Neural progenitor cell (in vitro differentiated cells): ENCODE measurements at regions not wholly inside any gene's neighbourhood (a gene's known extent, or its start where the extent isn't known, plus 50 kb on each side); places are given as distances from the start of the nearest gene placed in this dataset.

ENCODE experiments used
- DNase-seq: peaks from one replicate; pipeline ENCODE4 v3.0.0-alpha.2; 2016; ENCODE audit warnings: low spot score
- H2AFZ ChIP-seq: fragments of 200-600 bp; sonication (generic); replicated peaks from 2 replicates; pipeline ENCODE4 v1.6.1; 2016; ENCODE audit warnings: antibody characterized with exemption
- H3F3A ChIP-seq: fragments of 200-600 bp; sonication (generic); 2 replicates; pipeline ENCODE4 v1.6.1; 2016; ENCODE audit warnings: antibody characterized with exemption, low read depth
- H3K27ac ChIP-seq: fragments of 200-600 bp; sonication (generic); 2 replicates; pipeline ENCODE4 v1.5.1; 2016; ENCODE audit warnings: mild to moderate bottlenecking
- H3K27me3 ChIP-seq: fragments of 200-600 bp; sonication (generic); 2 replicates; pipeline ENCODE4 v1.6.1; 2016; ENCODE audit warnings: mild to moderate bottlenecking, moderate library complexity
- H3K36me3 ChIP-seq: fragments of 200-600 bp; sonication (generic); 2 replicates; pipeline ENCODE4 v1.5.1; 2016
- H3K4me1 ChIP-seq: fragments of 200-600 bp; sonication (generic); 2 replicates; pipeline ENCODE4 v1.6.1; 2016; ENCODE audit warnings: mixed run types
- H3K4me2 ChIP-seq: fragments of 200-600 bp; sonication (generic); 2 replicates; pipeline ENCODE4 v1.6.1; 2016
- H3K4me3 ChIP-seq: fragments of 200-600 bp; sonication (generic); 2 replicates; pipeline ENCODE4 v1.5.1; 2016
- H3K79me2 ChIP-seq: fragments of 200-600 bp; sonication (generic); 2 replicates; pipeline ENCODE4 v1.6.1; 2016; ENCODE audit warnings: low read depth
- H3K9ac ChIP-seq: fragments of 200-600 bp; sonication (generic); 2 replicates; pipeline ENCODE4 v1.6.1; 2016
- H3K9me3 ChIP-seq: fragments of 200-600 bp; sonication (generic); 2 replicates; pipeline ENCODE4 v1.5.1; 2016; ENCODE audit warnings: low read depth
- H4K20me1 ChIP-seq: fragments of 200-600 bp; sonication (generic); 2 replicates; pipeline ENCODE4 v1.6.1; 2016; ENCODE audit warnings: low read depth
- H3K27ac Mint-ChIP-seq: 3 replicates; pipeline ENCODE4 v1.8.0; 2021; ENCODE audit warnings: mixed read lengths
- H3K27me3 Mint-ChIP-seq: 2 replicates; pipeline ENCODE4 v1.8.0; 2022; ENCODE audit warnings: low read depth, mild to moderate bottlenecking, inconsistent platforms, moderate library complexity, mixed read lengths; ENCODE audit not compliant: insufficient read depth
- H3K36me3 Mint-ChIP-seq: 3 replicates; pipeline ENCODE4 v1.8.0; 2021; ENCODE audit warnings: mixed read lengths
- H3K4me1 Mint-ChIP-seq: 3 replicates; pipeline ENCODE4 v1.8.0; 2021; ENCODE audit warnings: mixed read lengths
- H3K4me3 Mint-ChIP-seq: 3 replicates; pipeline ENCODE4 v1.8.0; 2021; ENCODE audit warnings: mild to moderate bottlenecking, moderate library complexity, mixed read lengths
- H3K9me3 Mint-ChIP-seq: 3 replicates; pipeline ENCODE4 v1.8.0; 2020; ENCODE audit warnings: mixed read lengths
- CTCF ChIP-seq: fragments of 200-600 bp; sonication (generic); IDR thresholded peaks from 2 replicates; pipeline ENCODE4 v1.5.1; 2017; ENCODE audit warnings: antibody characterized with exemption, mild to moderate bottlenecking
- EZH2 ChIP-seq: fragments of 200-600 bp; sonication (generic); IDR thresholded peaks from 2 replicates; pipeline ENCODE4 v1.6.1; 2017; ENCODE audit warnings: antibody characterized with exemption, mild to moderate bottlenecking, moderate library complexity
- EZH2phosphoT487 ChIP-seq: fragments of 200-600 bp; sonication (generic); IDR thresholded peaks from 2 replicates; pipeline ENCODE4 v1.6.1; 2017; ENCODE audit warnings: antibody characterized with exemption

- TF ChIP-seq CTCF, result no peak
- TF ChIP-seq EZH2, result no peak
- TF ChIP-seq EZH2phosphoT487, result no peak
- no peak overlapping the region for H3K27ac ChIP-seq
- no peaks in the 10 kb centered on the region for H3K9me3 Mint-ChIP-seq
These were observed 180.7 kb upstream of the KLF14 start for GRCh38 chr7:130914554-130915294.

GRCh38 chr7:130917669-130918128, 183.7 kb upstream of the KLF14 start:
- peaks cover 40% of the 10 kb centered on the region for H3K4me1 ChIP-seq
- H2AFZ ChIP-seq, result no peak overlapping the region
- no peak for DNase-seq
- no peak overlapping the region for H3K4me2 ChIP-seq
- no peaks in the 10 kb centered on the region for H3K9me3 ChIP-seq
- H3K27ac ChIP-seq, result no peak overlapping the region
- no peak overlapping the region for H3K27ac Mint-ChIP-seq
- H3K79me2 ChIP-seq, result no peaks in the 10 kb centered on the region
- H4K20me1 ChIP-seq, result no peaks in the 10 kb centered on the region
- H3K36me3 ChIP-seq, result no peaks in the 10 kb centered on the region
- no peak overlapping the region for H3K4me3 Mint-ChIP-seq
- H3K9ac ChIP-seq, result no peak overlapping the region
- peaks cover 16% of the 10 kb centered on the region for H3K27me3 Mint-ChIP-seq
- no peak for TF ChIP-seq CTCF
- TF ChIP-seq EZH2, result no peak
- TF ChIP-seq EZH2phosphoT487, result no peak
- peaks cover 47% of the 10 kb centered on the region for H3K4me1 Mint-ChIP-seq
- H3K36me3 Mint-ChIP-seq, result no peaks in the 10 kb centered on the region
- peaks cover 21% of the 10 kb centered on the region for H3F3A ChIP-seq
- peaks cover 27% of the 10 kb centered on the region for H3K27me3 ChIP-seq
- no peaks in the 10 kb centered on the region for H3K9me3 Mint-ChIP-seq
- no peak overlapping the region for H3K4me3 ChIP-seq

More at GRCh38 chr7:130914554-130915294, 180.7 kb upstream of the KLF14 start:
- Mint-ChIP-seq H3K36me3 (no peaks in the 10 kb centered on the region), H3K4me1 (peaks cover 42% of the 10 kb centered on the region), H3K27ac (no peak overlapping the region), H3K27me3 (peaks cover 23% of the 10 kb centered on the region), H3K4me3 (no peak overlapping the region)
- Histone ChIP-seq H3K4me2 (no peak overlapping the region), H3K9ac (no peak overlapping the region), H4K20me1 (no peaks in the 10 kb centered on the region), H3K4me3 (no peak overlapping the region), H2AFZ (no peak overlapping the region), H3K36me3 (no peaks in the 10 kb centered on the region), H3F3A (no peaks in the 10 kb centered on the region), H3K9me3 (no peaks in the 10 kb centered on the region), H3K4me1 (peaks cover 27% of the 10 kb centered on the region), H3K79me2 (no peaks in the 10 kb centered on the region), H3K27me3 (peaks cover 46% of the 10 kb centered on the region)
- no peak for DNase-seq

GRCh38 chr7:130918129-130919052, 184.4 kb upstream of the KLF14 start:
- no peak for DNase-seq
- Histone ChIP-seq H3K36me3 (no peaks in the 10 kb centered on the region), H3K27ac (no peak overlapping the region), H4K20me1 (no peaks in the 10 kb centered on the region), H3K4me3 (no peak overlapping the region), H3F3A (peaks cover 21% of the 10 kb centered on the region), H3K4me1 (peaks cover 36% of the 10 kb centered on the region), H3K9me3 (no peaks in the 10 kb centered on the region), H3K4me2 (no peak overlapping the region), H3K79me2 (no peaks in the 10 kb centered on the region), H3K9ac (no peak overlapping the region), H2AFZ (no peak overlapping the region), H3K27me3 (peaks cover 20% of the 10 kb centered on the region)
- no peaks in the 10 kb centered on the region for H3K36me3 Mint-ChIP-seq
- no peak overlapping the region for H3K4me3 Mint-ChIP-seq
- H3K9me3 Mint-ChIP-seq, result no peaks in the 10 kb centered on the region
- no peak overlapping the region for H3K27ac Mint-ChIP-seq
- peaks cover 16% of the 10 kb centered on the region for H3K27me3 Mint-ChIP-seq
- peaks cover 46% of the 10 kb centered on the region for H3K4me1 Mint-ChIP-seq
- TF ChIP-seq EZH2 (no peak), CTCF (no peak), EZH2phosphoT487 (no peak)
